H1 (cell line): ENCODE measurements at regions not wholly inside any gene's neighbourhood (a gene's known extent, or its start where the extent isn't known, plus 50 kb on each side); places are given as distances from the start of the nearest gene placed in this dataset.

Experiments used
- CTCF ChIA-PET: fragments of 300-600 bp; sonication (Branson Sonifier 250); formaldehyde crosslinking; loops from one replicate; lab custom pipeline; 2021; ENCODE audit not compliant: partially characterized antibody; lab: Charles Lee
- POLR2A ChIA-PET: fragments of 300-600 bp; sonication (Branson Sonifier 250); formaldehyde crosslinking; loops from one replicate; lab custom pipeline; 2021; ENCODE audit warnings: inconsistent platforms; ENCODE audit not compliant: partially characterized antibody; lab: Charles Lee
- DNase-seq, 2 experiments: peaks; one replicate each; pipeline versions ENCODE4 v3.0.0 to v3.0.0-alpha.2; 2010 to 2022; ENCODE audit warnings: low spot score in 2 of 2, low read depth in 1 of 2, mixed read lengths in 1 of 2
- FAIRE-seq: peaks from 2 replicates; lab custom pipeline; 2011; peaks lifted over from hg19 to GRCh38; lab: Jason Lieb, UNC
- H2AFZ ChIP-seq: 2 replicates; pipeline ENCODE4 v1.8.1; 2012; ENCODE audit warnings: low read length, inconsistent platforms
- H2AK5ac ChIP-seq: 2 replicates; pipeline ENCODE4 v1.6.1; 2013; ENCODE audit warnings: low read depth, low read length
- H2BK120ac ChIP-seq: replicated peaks from 2 replicates; pipeline ENCODE3; 2013; ENCODE audit warnings: low read depth, low read length, inconsistent platforms
- H2BK12ac ChIP-seq: 2 replicates; pipeline ENCODE4 v1.6.1; 2013; ENCODE audit warnings: low read depth, low read length
- H2BK15ac ChIP-seq: 2 replicates; pipeline ENCODE4 v1.6.1; 2013; ENCODE audit warnings: low read length
- H2BK20ac ChIP-seq: 2 replicates; pipeline ENCODE4 v1.6.1; 2013; ENCODE audit warnings: low read length
- H2BK5ac ChIP-seq: 2 replicates; pipeline ENCODE4 v1.6.1; 2013; ENCODE audit warnings: low read depth, low read length
- H3K14ac ChIP-seq: 2 replicates; pipeline ENCODE4 v1.6.1; 2013; ENCODE audit warnings: inconsistent platforms; ENCODE audit not compliant: insufficient read length
- H3K18ac ChIP-seq: 2 replicates; pipeline ENCODE4 v1.6.1; 2013; ENCODE audit warnings: low read length; ENCODE audit errors: extremely low read depth
- H3K23ac ChIP-seq: 2 replicates; pipeline ENCODE4 v1.6.1; 2013; ENCODE audit warnings: inconsistent platforms; ENCODE audit not compliant: insufficient read length
- H3K23me2 ChIP-seq: 2 replicates; pipeline ENCODE4 v1.6.1; 2013; ENCODE audit warnings: low read depth, low read length
- H3K27ac ChIP-seq: 2 replicates; pipeline ENCODE4 v1.6.1; 2011; ENCODE audit warnings: low read depth, low read length, inconsistent platforms
- H3K27me3 ChIP-seq, 4 experiments: replicated peaks in 1 of 4; 1 replicate in 1 of 4; 2 replicates in 3 of 4; pipeline versions ENCODE4 v1.6.1 to v1.8.1; 2011 to 2013; ENCODE audit warnings: low read length in 3 of 4, mild to moderate bottlenecking in 3 of 4, inconsistent platforms in 2 of 4, mixed read lengths in 2 of 4, moderate library complexity in 1 of 4; ENCODE audit not compliant: control insufficient read depth in 3 of 4, insufficient read depth in 3 of 4; ENCODE audit errors: extremely low read depth in 1 of 4
- H3K36me3 ChIP-seq, 4 experiments: 2 replicates each; pipeline versions ENCODE4 v1.6.1 to v1.8.1; 2011 to 2013; ENCODE audit warnings: mild to moderate bottlenecking in 4 of 4, low read length in 3 of 4, moderate library complexity in 2 of 4, control low read depth in 1 of 4, inconsistent platforms in 1 of 4; ENCODE audit not compliant: insufficient read depth in 4 of 4, control insufficient read depth in 2 of 4
- H3K4ac ChIP-seq: replicated peaks from 2 replicates; pipeline ENCODE3; 2013; ENCODE audit warnings: low read length, low read depth, mixed read lengths, inconsistent platforms; ENCODE audit not compliant: insufficient read length
- H3K4me1 ChIP-seq, 4 experiments: replicated peaks in 1 of 4; 1 replicate in 1 of 4; 2 replicates in 3 of 4; pipeline versions ENCODE4 v1.6.1 to v1.8.1; 2011 to 2013; ENCODE audit warnings: low read length in 3 of 4, inconsistent platforms in 2 of 4, mixed read lengths in 1 of 4; ENCODE audit not compliant: insufficient read depth in 4 of 4, control insufficient read depth in 3 of 4
- H3K4me2 ChIP-seq, 2 experiments: 2 replicates each; pipeline versions ENCODE4 v1.6.1 to v1.8.1; 2011 to 2013; ENCODE audit warnings: low read depth in 2 of 2, low read length in 2 of 2, control low read depth in 1 of 2, inconsistent platforms in 1 of 2, mild to moderate bottlenecking in 1 of 2; ENCODE audit not compliant: insufficient read depth in 1 of 2
- H3K4me3 ChIP-seq, 4 experiments: fragments of 200-600, 300-600 bp in 1 of 4; sonication (generic), shearing (Covaris generic), sonication (Bioruptor Twin) in 1 of 4; 2 replicates each; pipeline versions ENCODE4 v1.5.1 to v1.8.1; 2011 to 2016; ENCODE audit warnings: low read length in 4 of 4, low read depth in 3 of 4, control low read depth in 2 of 4, inconsistent platforms in 2 of 4, mild to moderate bottlenecking in 2 of 4, mixed read lengths in 1 of 4, moderate library complexity in 1 of 4; ENCODE audit not compliant: insufficient read depth in 2 of 4; ENCODE audit errors: extremely low read depth in 1 of 4
- H3K56ac ChIP-seq: replicated peaks from 2 replicates; pipeline ENCODE3; 2013; ENCODE audit warnings: low read depth, mild to moderate bottlenecking, mixed read lengths, low read length, inconsistent platforms; ENCODE audit not compliant: insufficient read length
- H3K79me1 ChIP-seq: 2 replicates; pipeline ENCODE4 v1.6.1; 2013; ENCODE audit warnings: low read depth, low read length, control low read depth
- H3K79me2 ChIP-seq, 2 experiments: 2 replicates each; pipeline versions ENCODE4 v1.6.1 to v1.8.1; 2012 to 2013; ENCODE audit warnings: low read length in 2 of 2, mild to moderate bottlenecking in 2 of 2, inconsistent platforms in 1 of 2; ENCODE audit not compliant: insufficient read depth in 2 of 2, control insufficient read depth in 1 of 2
- H3K9ac ChIP-seq, 4 experiments: replicated peaks in 1 of 4; 1 replicate in 1 of 4; 2 replicates in 3 of 4; pipeline versions ENCODE4 v1.6.1 to v1.8.1; 2011 to 2013; ENCODE audit warnings: low read depth in 3 of 4, low read length in 3 of 4, control low read depth in 2 of 4, mild to moderate bottlenecking in 2 of 4, moderate library complexity in 2 of 4, inconsistent platforms in 1 of 4; ENCODE audit errors: extremely low read depth in 1 of 4
- H3K9me3 ChIP-seq, 2 experiments: 2 replicates each; pipeline versions ENCODE4 v1.6.1 to v1.8.1; 2012 to 2013; ENCODE audit warnings: mild to moderate bottlenecking in 2 of 2, moderate library complexity in 2 of 2, control low read depth in 1 of 2, inconsistent platforms in 1 of 2, low read depth in 1 of 2, low read length in 1 of 2, mixed read lengths in 1 of 2; ENCODE audit not compliant: insufficient read depth in 2 of 2
- H4K20me1 ChIP-seq, 2 experiments: replicated peaks in 1 of 2; 2 replicates each; pipeline versions ENCODE3 to v1.8.1; 2011 to 2013; ENCODE audit warnings: inconsistent platforms in 2 of 2, low read length in 2 of 2, mild to moderate bottlenecking in 1 of 2; ENCODE audit not compliant: insufficient read depth in 2 of 2, control insufficient read depth in 1 of 2
- H4K5ac ChIP-seq: 2 replicates; pipeline ENCODE4 v1.6.1; 2013; ENCODE audit warnings: low read length, low read depth, mixed read lengths, inconsistent platforms; ENCODE audit not compliant: insufficient read length
- H4K8ac ChIP-seq: 2 replicates; pipeline ENCODE4 v1.8.0; 2013; ENCODE audit warnings: mild to moderate bottlenecking, moderate library complexity, low read length, inconsistent platforms; ENCODE audit not compliant: insufficient read depth; ENCODE audit errors: extremely low read depth
- H4K91ac ChIP-seq: replicated peaks from 2 replicates; pipeline ENCODE3; 2013; ENCODE audit warnings: low read length, mixed read lengths, inconsistent platforms; ENCODE audit not compliant: insufficient read length
- CHD2 ChIP-seq: IDR thresholded peaks from 2 replicates; pipeline ENCODE4 v1.6.1; 2012; ENCODE audit warnings: low read length, improper control_type of control experiment
- EGR1 ChIP-seq: IDR thresholded peaks from 2 replicates; pipeline ENCODE4 v1.6.1; 2011; ENCODE audit warnings: low read depth, low read length, borderline replicate concordance
- POLR2AphosphoS5 ChIP-seq: IDR thresholded peaks from 2 replicates; pipeline ENCODE4 v1.6.1; 2011; ENCODE audit warnings: low read depth, low read length
- RFX5 ChIP-seq: IDR thresholded peaks from 2 replicates; pipeline ENCODE4 v1.6.1; 2011; ENCODE audit warnings: low read depth, low read length, improper control_type of control experiment, borderline replicate concordance
- WGBS, 2 experiments: shearing (Covaris generic) in 1 of 2; methylation state at CpG; one replicate each; pipeline versions ENCODE4 v1.1.6 to v1.1.7; 2013 to 2015; ENCODE audit warnings: low lambda C conversion rate in 2 of 2, mixed read lengths in 2 of 2, inconsistent platforms in 1 of 2, low coverage in 1 of 2, missing lambda C conversion rate in 1 of 2; ENCODE audit not compliant: insufficient replicate concordance in 2 of 2, insufficient coverage in 1 of 2, insufficient read length in 1 of 2; ENCODE audit errors: extremely low coverage in 1 of 2, missing lambda C conversion rate in 1 of 2; 5-methylcytosine and 5-hydroxymethylcytosine counted together

DNA sequence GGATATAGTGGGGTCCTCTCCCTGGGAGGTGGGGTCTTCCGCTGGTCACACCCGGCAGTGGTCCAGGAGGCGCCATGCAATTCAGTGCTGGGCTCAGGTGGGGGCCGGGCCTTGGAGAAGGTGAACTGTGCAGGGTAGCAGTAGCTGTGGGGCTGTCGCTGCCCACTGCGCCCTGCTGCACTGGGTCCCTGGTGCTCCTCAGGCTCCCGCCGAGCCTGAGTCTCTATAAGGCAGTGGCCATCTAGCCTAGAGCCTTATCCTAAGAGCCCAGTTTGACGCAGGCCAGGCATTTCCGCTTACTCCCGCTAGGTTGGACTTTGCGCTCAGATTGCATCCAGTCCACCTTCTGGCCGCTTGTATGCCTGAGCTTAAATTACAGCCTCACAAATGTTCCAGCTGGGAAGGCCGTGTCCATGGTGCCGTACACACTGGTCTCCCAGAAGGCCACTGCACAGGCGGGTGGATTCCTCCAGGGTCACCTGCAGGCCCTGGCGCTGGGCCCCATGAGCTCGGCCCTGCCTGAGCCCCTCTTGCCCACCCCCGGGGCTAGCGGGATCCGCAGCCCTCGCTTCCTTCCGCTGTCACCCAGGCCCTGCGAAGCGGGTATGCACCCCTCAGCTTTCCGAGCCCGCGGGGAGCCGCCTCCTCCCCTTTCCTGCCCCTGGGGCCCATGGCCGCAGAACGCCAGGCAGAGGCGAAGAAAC lies 1762.2 kb downstream of the TP53TG3F start:
- no peaks in the 10 kb centered on the region for H3K4me1 ChIP-seq
- H4K8ac ChIP-seq, result no peak overlapping the region
- H2AFZ ChIP-seq, result no peak overlapping the region
- H2BK12ac ChIP-seq, result no peak overlapping the region
- no peak overlapping the region for H2BK20ac ChIP-seq
- H2BK5ac ChIP-seq, result no peak overlapping the region
- CTCF ChIA-PET, result no interaction called here
- H3K9ac ChIP-seq, result no peak overlapping the region
- H4K5ac ChIP-seq, result no peak overlapping the region
- no peaks in the 10 kb centered on the region for H3K79me2 ChIP-seq
- no peak overlapping the region for H3K56ac ChIP-seq
- no peak overlapping the region for H3K27ac ChIP-seq
- WGBS, 2 experiments, result 88% methylated on average over 18 of the region's 32 CpGs; no CpG with 5 or more reads in 1 of the 2 experiments
- no peak for FAIRE-seq
- no peaks in the 10 kb centered on the region for H3K23me2 ChIP-seq
- POLR2A ChIA-PET, result no interaction called here
- no peak overlapping the region for H2BK15ac ChIP-seq
- H2AK5ac ChIP-seq, result no peak overlapping the region
- H3K4me2 ChIP-seq, result no peak overlapping the region
- no peaks in the 10 kb centered on the region for H3K79me1 ChIP-seq
- no peaks in the 10 kb centered on the region for H3K27me3 ChIP-seq
- H3K18ac ChIP-seq, result no peak overlapping the region
- H3K14ac ChIP-seq, result no peak overlapping the region
- peaks cover 29 to 45% of the 10 kb centered on the region in 2 experiments for H3K9me3 ChIP-seq
- H3K4ac ChIP-seq, result no peak overlapping the region
- no peaks in the 10 kb centered on the region for H3K36me3 ChIP-seq
- H4K91ac ChIP-seq, result no peak overlapping the region
- no peak overlapping the region for H3K23ac ChIP-seq
- no peaks in the 10 kb centered on the region for H4K20me1 ChIP-seq
- H3K4me3 ChIP-seq, result no peak overlapping the region
- no peak for DNase-seq
- H2BK120ac ChIP-seq, result no peak overlapping the region
- no peak for TF ChIP-seq CHD2
- TF ChIP-seq POLR2AphosphoS5, result no peak
- TF ChIP-seq EGR1, result no peak
- no peak for TF ChIP-seq RFX5
